ENCODE measurements at regions not wholly inside any gene's neighbourhood (a gene's known extent, or its start where the extent isn't known, plus 50 kb on each side); places are given as distances from the start of the nearest gene placed in this dataset.

DNA sequence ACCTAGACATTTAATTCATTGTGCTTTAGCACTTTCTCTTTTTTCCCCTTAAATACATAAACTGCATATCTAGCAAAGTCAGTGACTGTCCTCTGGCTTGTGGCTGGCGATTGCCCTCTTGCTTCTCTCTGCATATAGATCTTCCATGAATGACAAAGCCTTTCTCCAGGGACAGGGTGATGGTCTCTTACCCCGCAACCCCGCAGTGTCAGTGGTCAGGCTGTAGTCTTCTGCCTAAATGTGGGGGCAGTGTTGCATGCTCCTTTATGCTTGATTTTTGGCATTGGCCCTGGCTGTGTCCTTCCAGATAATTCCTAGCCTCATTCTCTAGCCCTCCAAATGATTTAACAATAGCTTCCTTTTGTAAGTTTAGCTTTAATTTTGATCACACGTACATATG is 407.8 kb downstream of the GABRB3 start:
- POLR2A ChIA-PET, result no interaction called here

DNA sequence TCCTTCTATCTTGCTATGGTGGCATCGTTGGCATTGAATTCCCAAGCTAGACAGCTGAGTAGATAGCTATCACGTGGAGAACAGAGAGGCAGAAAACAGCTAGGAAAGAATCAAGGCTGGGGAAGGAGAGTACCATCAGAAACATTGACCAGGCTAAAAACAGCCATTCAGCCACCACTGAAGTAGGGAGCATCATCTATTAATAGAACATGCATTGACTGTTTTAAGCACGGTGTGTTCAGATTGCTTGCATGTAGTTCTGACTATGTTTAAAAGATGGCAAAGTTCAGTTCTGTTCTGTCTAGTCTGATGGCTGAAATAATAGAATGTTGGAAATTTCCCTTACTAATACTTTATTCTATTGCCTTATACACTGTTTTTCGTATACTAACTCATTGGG is 413.0 kb downstream of the GABRB3 start:
- ChIA-PET POLR2A (no interaction called here), CTCF (no interaction called here)
- no peak for ATAC-seq
- Mint-ChIP-seq H3K4me1 (no peaks in the 10 kb centered on the region), H3K4me3 (no peak overlapping the region), H3K9me3 (ENCODE audit: low read depth) (peaks cover 5% of the 10 kb centered on the region), H3K36me3 (ENCODE audit: low read depth) (no peaks in the 10 kb centered on the region), H3K27me3 (no peaks in the 10 kb centered on the region), H3K27ac (no peak overlapping the region)
- no peak for DNase-seq
- intact Hi-C loops (cut with DNase I, micrococcal nuclease), result no loop called here

More for the DNA sequence above, 407.8 kb downstream of the GABRB3 start:
- Mint-ChIP-seq H3K27me3 (no peaks in the 10 kb centered on the region), H3K36me3 (ENCODE audit: low read depth) (no peaks in the 10 kb centered on the region), H3K4me3 (no peak overlapping the region), H3K4me1 (no peaks in the 10 kb centered on the region), H3K27ac (no peak overlapping the region), H3K9me3 (ENCODE audit: low read depth) (peaks cover 11% of the 10 kb centered on the region)
- DNase-seq, result no peak
- intact Hi-C loops (cut with DNase I, micrococcal nuclease), result no loop called here
- no peak for ATAC-seq
- CTCF ChIA-PET, result no interaction called here

DNA sequence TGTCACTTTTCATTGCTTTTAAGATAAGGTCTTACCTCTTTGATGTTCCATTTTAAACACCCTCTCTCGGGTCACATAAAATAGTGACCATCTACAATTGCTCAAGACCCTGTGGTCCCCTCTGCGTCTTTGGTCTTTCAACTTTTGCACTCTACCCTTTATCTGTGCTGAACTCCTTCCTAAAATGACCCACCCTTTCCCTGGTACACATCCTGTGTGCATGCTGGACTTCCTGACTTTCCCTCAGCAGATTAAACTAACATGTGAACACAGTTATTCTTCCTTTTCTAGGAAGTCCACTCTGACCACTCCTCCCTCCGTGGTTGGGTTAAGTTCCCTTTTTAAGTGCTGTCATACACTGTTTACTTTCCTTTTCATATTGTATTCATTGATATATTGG is 414.2 kb downstream of the GABRB3 start:
- intact Hi-C loops (cut with DNase I, micrococcal nuclease), result no loop called here
- ATAC-seq (no peak), DNase-seq (no peak)
- ChIA-PET CTCF (no interaction called here), POLR2A (no interaction called here)
- Mint-ChIP-seq H3K4me1 (no peaks in the 10 kb centered on the region), H3K27me3 (no peaks in the 10 kb centered on the region), H3K4me3 (no peak overlapping the region), H3K27ac (no peak overlapping the region), H3K36me3 (ENCODE audit: low read depth) (no peaks in the 10 kb centered on the region), H3K9me3 (ENCODE audit: low read depth) (peaks cover 4% of the 10 kb centered on the region)

DNA sequence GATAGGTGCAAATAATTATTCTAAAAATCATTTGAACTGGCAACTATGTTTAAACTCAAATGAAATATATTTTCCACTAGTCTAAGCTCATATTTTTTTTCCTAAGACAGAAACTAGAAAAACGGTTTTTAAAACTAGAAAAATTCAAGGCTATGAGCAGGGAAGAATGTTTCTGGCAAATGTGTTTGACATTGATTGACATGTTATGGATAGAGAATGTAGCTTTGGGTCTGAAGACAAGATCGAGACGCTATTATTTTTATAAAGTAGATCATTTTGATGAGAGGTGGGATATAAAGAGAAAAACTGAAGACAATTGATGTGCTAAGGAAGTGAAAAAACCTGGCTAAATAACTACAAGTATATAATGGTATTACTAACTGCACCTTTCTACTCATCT is 415.2 kb downstream of the GABRB3 start:
- intact Hi-C loops (cut with DNase I, micrococcal nuclease), result no loop called here
- Mint-ChIP-seq H3K27me3 (no peaks in the 10 kb centered on the region), H3K9me3 (ENCODE audit: low read depth) (no peaks in the 10 kb centered on the region), H3K4me3 (no peak overlapping the region), H3K4me1 (no peaks in the 10 kb centered on the region), H3K36me3 (ENCODE audit: low read depth) (no peaks in the 10 kb centered on the region), H3K27ac (no peak overlapping the region)
- CTCF ChIA-PET, result no interaction called here
- DNase-seq, result no peak
- ATAC-seq, result no peak
- POLR2A ChIA-PET, result no interaction called here

DNA sequence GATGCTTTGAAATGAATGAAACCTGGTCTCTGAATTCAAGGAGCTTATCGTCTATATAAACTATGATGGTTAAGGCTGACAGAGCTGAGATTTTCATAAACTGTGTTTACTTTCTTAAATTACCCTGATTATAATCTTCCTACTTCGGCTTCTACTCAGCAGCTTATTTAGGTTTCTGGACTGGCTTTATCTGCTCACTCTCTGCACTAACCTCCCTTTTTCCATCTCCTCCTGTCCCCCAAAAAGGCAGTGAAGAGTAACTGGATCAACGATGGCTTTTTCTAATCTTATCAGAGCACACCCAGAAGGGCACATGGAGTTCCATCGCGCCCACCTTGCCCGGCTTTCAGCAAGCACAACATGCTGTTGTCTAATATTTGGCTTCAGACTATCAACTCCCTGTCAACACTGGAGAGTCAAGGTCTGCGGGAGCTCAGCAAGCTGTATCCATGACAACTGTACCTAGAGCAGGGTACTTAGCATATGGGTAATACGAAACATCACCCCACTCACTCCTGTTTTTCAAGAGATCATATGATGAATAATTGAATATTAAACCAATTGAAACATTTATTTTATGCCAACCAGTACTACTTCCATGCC is 417.3 kb downstream of the GABRB3 start:
- intact Hi-C loops (cut with DNase I, micrococcal nuclease), result no loop called here
- DNase-seq (no peak), ATAC-seq (no peak)
- H3K4me1 Mint-ChIP-seq, result no peaks in the 10 kb centered on the region
- H3K9me3 Mint-ChIP-seq (ENCODE audit: low read depth), result no peaks in the 10 kb centered on the region
- no peaks in the 10 kb centered on the region for H3K36me3 Mint-ChIP-seq (ENCODE audit: low read depth)
- H3K27ac Mint-ChIP-seq, result no peak overlapping the region
- ChIA-PET CTCF (no interaction called here), POLR2A (no interaction called here)
- no peaks in the 10 kb centered on the region for H3K27me3 Mint-ChIP-seq
- no peak overlapping the region for H3K4me3 Mint-ChIP-seq

DNA sequence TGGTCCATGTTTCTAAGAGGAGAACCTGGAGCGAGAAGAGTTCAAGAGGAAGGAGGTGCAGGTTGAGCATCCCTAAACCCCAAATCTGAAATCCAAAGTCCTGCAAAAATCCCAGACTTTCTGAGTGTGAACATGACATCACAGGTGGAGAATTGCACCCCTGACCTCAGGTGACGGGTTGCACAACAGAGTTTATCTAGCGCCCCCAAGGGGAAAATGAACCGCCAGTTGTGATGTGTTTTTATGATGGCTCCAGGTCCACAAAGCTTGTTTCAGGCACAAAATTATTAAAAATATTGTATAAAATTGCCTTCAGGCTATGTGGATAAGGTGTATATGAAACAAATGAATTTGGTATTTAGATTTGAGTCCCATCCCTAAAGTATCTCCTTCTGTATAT is 420.0 kb downstream of the GABRB3 start:
- Mint-ChIP-seq H3K4me3 (no peak overlapping the region), H3K36me3 (ENCODE audit: low read depth) (no peaks in the 10 kb centered on the region), H3K4me1 (no peaks in the 10 kb centered on the region), H3K9me3 (ENCODE audit: low read depth) (peaks cover under 1% of the 10 kb centered on the region), H3K27me3 (no peaks in the 10 kb centered on the region), H3K27ac (no peak overlapping the region)
- CTCF ChIA-PET, result no interaction called here
- DNase-seq (no peak), ATAC-seq (no peak)
- intact Hi-C loops (cut with DNase I, micrococcal nuclease), result no loop called here
- POLR2A ChIA-PET, result no interaction called here

DNA sequence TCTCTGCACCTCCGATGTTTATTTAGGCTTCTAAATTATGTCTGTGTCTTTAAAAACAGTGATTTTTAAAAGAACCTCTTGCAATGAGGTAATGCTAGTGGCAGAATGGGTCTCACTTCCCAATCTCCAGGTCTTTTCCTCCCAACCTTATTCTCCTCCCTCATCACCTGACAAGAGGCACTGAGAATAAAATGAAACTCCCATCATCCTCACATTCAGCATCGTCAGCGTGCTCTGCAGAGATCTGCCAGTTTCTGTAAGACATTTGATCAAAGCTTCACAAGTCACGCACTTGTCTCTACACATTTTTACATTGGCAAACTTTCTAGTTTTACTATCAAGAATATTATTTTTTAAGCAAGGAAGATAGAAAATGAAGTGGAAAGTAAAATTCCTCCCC is 420.5 kb downstream of the GABRB3 start:
- ChIA-PET POLR2A (no interaction called here), CTCF (no interaction called here)
- H3K36me3 Mint-ChIP-seq (ENCODE audit: low read depth), result no peaks in the 10 kb centered on the region
- no peak for DNase-seq
- H3K4me3 Mint-ChIP-seq, result no peak overlapping the region
- peaks cover 5% of the 10 kb centered on the region for H3K9me3 Mint-ChIP-seq (ENCODE audit: low read depth)
- ATAC-seq, result no peak
- H3K4me1 Mint-ChIP-seq, result no peaks in the 10 kb centered on the region
- intact Hi-C loops (cut with DNase I, micrococcal nuclease), result no loop called here
- no peak overlapping the region for H3K27ac Mint-ChIP-seq
- H3K27me3 Mint-ChIP-seq, result no peaks in the 10 kb centered on the region

DNA sequence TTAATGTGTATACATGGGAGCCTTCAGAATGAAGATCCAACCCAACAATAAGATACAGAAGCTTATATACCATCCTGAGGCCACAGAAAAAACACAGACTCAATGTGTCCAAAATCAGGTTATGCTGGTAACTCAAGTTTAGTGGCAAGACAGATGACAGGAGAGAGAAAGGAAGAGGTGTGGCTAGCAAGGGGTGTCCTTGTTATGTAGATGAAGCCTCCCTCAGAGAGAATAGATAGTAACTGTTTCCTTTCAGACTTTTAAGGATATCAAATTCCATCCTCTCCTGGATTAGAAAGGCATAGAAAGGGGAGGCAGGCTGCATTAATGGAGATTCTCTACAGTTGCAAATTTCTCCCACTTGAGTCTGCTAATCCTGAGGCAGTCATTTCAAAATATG is 447.4 kb downstream of the GABRB3 start:
- Mint-ChIP-seq H3K36me3 (ENCODE audit: low read depth) (no peaks in the 10 kb centered on the region), H3K9me3 (ENCODE audit: low read depth) (peaks cover 3% of the 10 kb centered on the region), H3K27ac (no peak overlapping the region), H3K27me3 (no peaks in the 10 kb centered on the region), H3K4me1 (no peaks in the 10 kb centered on the region), H3K4me3 (no peak overlapping the region)
- DNase-seq (no peak), ATAC-seq (no peak)
- ChIA-PET CTCF (interaction anchor here (0.6 kb wide), 1 partner anchor 317 kb away, joined by 3 read pairs; no protein-coding TSS in a partner anchor), POLR2A (no interaction called here)
- intact Hi-C loops (cut with DNase I, micrococcal nuclease), result no loop called here

DNA sequence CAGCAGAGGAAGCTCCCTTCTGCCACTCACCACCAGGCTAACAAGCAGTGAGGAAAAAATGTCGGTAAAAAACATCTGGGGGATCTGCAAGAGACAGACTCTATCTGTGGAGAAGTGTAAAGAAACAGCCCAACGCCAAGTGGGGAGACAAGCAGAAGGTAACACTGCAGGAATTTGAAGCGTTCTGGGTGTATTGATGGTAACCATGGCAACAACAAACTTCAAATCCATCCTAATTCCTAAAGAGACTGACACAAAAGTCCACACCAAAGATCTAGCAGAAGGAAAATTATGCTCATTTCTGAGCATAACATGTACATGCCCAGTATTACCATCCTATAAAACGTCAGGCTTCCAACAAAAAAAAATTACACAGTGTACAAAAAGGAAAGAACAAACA is 449.3 kb downstream of the GABRB3 start:
- ChIA-PET POLR2A (no interaction called here), CTCF (no interaction called here)
- Mint-ChIP-seq H3K4me1 (no peaks in the 10 kb centered on the region), H3K27me3 (no peaks in the 10 kb centered on the region), H3K36me3 (ENCODE audit: low read depth) (no peaks in the 10 kb centered on the region), H3K9me3 (ENCODE audit: low read depth) (peaks cover 3% of the 10 kb centered on the region), H3K4me3 (no peak overlapping the region), H3K27ac (no peak overlapping the region)
- ATAC-seq, result no peak
- no peak for DNase-seq
- intact Hi-C loops (cut with DNase I, micrococcal nuclease), result no loop called here

DNA sequence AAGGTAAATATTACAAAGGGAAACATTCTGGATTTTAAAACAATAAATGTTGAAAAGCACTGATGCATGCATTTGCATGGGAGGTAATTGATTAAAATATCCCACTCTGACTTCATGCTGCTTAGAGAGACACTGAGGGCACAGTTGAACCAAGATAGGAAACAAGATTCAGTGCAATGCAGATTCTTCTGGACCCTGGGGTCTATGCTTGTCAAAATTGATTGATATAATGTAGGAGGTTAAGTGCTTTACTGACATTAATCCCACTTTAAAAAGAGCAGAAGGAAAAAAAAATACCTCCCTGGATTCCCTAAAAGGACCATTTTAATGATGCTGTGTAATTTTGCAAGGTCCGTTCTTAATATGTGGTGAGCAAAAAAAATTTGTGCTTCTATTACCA is 454.2 kb downstream of the GABRB3 start:
- CTCF ChIA-PET, result no interaction called here
- POLR2A ChIA-PET, result no interaction called here
- H3K36me3 Mint-ChIP-seq (ENCODE audit: low read depth), result no peaks in the 10 kb centered on the region
- no peak overlapping the region for H3K27ac Mint-ChIP-seq
- ATAC-seq (no peak), DNase-seq (no peak)
- H3K27me3 Mint-ChIP-seq, result no peaks in the 10 kb centered on the region
- H3K9me3 Mint-ChIP-seq (ENCODE audit: low read depth), result no peaks in the 10 kb centered on the region
- no peak overlapping the region for H3K4me3 Mint-ChIP-seq
- H3K4me1 Mint-ChIP-seq, result no peaks in the 10 kb centered on the region
- intact Hi-C loops (cut with DNase I, micrococcal nuclease), result no loop called here

DNA sequence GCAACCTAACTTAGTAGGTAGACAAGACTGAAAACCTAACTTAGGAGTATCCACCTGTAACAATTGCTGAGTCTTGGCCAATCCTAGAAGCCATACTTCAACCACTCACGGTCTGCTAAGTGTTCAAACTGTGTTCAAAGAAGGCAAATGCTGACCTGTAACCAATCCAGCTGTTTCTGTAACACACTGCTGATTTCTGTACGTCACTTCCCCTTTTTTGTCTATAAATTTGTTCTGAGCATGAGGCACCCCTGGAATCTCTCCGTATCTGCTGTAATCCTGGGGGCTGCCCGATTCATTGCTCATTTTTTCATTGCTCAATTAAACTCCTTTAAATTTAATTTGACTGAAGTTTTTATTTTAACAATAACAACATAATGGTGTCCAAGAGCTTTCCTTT is 451.4 kb upstream of the ATP10A start:
- H3K36me3 Mint-ChIP-seq (ENCODE audit: low read depth), result no peaks in the 10 kb centered on the region
- no peaks in the 10 kb centered on the region for H3K4me1 Mint-ChIP-seq
- ATAC-seq, result no peak
- no peak overlapping the region for H3K27ac Mint-ChIP-seq
- no peak for DNase-seq
- ChIA-PET POLR2A (no interaction called here), CTCF (no interaction called here)
- no peaks in the 10 kb centered on the region for H3K27me3 Mint-ChIP-seq
- H3K4me3 Mint-ChIP-seq, result no peak overlapping the region
- peaks cover 10% of the 10 kb centered on the region for H3K9me3 Mint-ChIP-seq (ENCODE audit: low read depth)
- intact Hi-C loops (cut with DNase I, micrococcal nuclease), result no loop called here

DNA sequence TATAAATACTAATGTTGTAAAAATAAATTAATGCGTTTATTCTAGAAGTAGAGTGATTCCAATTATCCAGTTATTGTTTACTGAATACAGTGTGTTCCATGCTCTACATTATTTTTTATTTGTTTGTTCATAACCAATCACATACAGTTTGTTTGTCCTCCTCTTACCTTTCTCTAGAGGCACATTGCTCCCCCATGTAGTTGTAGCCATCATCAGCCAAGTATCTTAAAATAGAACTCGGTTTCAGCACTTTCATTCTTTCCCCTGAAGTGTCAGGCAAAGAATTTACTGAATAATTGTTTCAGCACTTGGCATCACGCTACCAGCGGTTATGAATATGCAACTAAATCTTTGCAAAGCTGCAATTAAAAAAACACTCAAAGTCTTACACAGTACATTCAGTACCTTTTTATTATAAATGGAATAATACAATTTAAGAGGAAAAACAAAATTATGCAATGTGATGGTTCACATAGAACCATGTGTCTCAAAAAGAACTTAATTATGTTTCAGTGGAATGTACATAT is 448.6 kb upstream of the ATP10A start:
- ChIA-PET POLR2A (no interaction called here), CTCF (no interaction called here)
- H3K4me1 Mint-ChIP-seq, result no peaks in the 10 kb centered on the region
- intact Hi-C loops (cut with DNase I, micrococcal nuclease), result no loop called here
- no peak overlapping the region for H3K4me3 Mint-ChIP-seq
- no peak for DNase-seq
- H3K27ac Mint-ChIP-seq, result no peak overlapping the region
- no peak for ATAC-seq
- H3K36me3 Mint-ChIP-seq (ENCODE audit: low read depth), result no peaks in the 10 kb centered on the region
- peaks cover 24% of the 10 kb centered on the region for H3K9me3 Mint-ChIP-seq (ENCODE audit: low read depth)
- no peaks in the 10 kb centered on the region for H3K27me3 Mint-ChIP-seq

DNA sequence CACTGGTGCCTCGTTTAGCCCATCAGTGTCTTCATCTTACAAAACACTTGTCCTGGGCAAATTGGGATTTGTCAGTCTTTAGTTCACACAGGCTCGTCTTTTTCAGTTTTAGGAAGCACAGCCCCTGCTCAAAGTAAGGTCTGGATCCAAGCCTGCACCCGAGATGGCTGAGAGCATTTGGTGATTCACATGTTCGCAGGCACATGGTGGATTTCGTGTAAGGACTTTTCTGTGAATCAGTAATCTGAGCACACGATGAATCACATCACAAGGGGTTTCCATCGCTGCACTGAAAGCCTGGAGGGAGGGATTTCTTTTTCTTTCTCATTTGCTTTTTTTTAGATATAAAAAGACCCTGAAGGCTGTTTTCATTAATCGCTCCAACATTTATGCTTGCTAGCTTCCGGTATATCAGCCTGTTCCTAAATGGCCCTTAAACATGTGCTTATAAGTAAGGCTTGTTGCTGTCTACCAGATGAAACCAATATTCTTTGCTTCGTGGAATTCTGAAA is 435.6 kb upstream of the ATP10A start:
- Mint-ChIP-seq H3K27ac (no peak overlapping the region), H3K4me3 (no peak overlapping the region), H3K9me3 (ENCODE audit: low read depth) (no peaks in the 10 kb centered on the region), H3K36me3 (ENCODE audit: low read depth) (no peaks in the 10 kb centered on the region), H3K4me1 (no peaks in the 10 kb centered on the region), H3K27me3 (no peaks in the 10 kb centered on the region)
- intact Hi-C loops (cut with DNase I, micrococcal nuclease), result no loop called here
- CTCF ChIA-PET, result no interaction called here
- ATAC-seq (no peak), DNase-seq (no peak)
- POLR2A ChIA-PET, result no interaction called here

Data from activated CD4-positive, alpha-beta T cell treated with anti-CD3 and anti-CD28 coated beads for 36 hours (primary cell).